Left hindlimb (tissue), 1 donor: ENCODE measurements at regions not wholly inside any gene's neighbourhood (a gene's known extent, or its start where the extent isn't known, plus 50 kb on each side); places are given as distances from the start of the nearest gene placed in this dataset.

Experiments
- DNase-seq: peaks from one replicate; pipeline ENCODE4 v3.0.0-alpha.2; 2018

DNA sequence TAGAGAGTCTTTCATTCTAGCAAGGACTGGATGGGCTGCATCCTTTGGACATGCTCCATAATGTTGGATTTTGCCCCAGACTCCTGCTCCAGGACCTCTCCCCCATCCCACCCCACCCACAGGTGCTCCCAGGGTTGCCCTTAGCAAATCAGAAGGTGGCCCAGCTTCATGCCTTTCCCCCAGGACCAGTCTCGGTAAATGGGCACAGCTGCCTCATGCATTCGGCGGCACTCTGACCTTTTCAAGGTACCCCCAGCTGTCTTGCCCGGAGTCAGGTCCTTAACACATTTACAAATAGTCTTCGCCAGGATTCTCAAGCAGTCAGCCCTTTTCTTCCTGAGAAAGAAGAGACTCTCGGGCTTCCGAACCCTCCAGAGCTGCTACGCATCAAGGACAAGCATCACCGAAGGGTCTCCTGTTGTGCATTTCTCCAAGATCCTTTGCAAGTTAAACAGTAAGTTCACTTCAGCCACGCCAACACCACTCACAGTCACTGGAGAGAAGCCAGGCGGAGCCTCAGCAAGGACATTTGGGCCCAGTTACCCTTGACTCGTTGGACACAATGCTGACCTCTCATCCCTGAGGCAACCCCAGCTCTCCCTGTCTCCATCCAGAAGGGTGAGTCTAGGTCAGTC is 287.8 kb downstream of the FAM43A start:
- DNase-seq = no peak

DNA sequence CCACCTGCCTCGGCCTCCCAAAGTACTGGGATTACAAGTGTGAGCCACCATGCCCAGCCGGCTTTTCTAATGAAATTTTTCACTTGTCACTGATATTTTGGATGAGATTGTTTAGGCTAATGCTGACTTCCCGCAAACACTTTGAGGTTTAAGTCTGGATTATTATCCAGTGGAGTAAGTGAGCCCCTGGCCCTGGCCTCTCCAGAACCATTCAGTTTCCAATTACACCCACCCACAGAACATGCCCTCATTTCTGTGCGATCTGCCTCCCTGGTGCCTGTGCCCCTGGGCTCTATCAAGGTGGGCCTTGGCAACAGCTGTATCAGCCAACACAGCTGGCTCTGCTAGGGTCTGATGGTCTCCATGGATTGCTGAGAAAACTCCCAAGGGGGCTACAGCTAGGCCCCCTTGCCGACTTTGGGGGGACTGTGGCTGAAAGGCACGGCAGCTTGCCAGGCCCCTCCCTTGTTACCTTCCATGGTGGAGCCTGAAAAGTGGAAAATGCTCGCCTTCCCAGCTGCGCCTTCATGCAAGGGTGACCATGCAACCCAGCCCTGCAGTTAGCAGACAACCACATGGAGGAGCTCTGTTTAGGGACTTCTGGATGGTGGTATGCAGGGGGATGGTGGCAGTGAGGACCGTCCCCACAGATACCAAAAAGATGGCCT is 288.9 kb downstream of the FAM43A start:
- no peak for DNase-seq

DNA sequence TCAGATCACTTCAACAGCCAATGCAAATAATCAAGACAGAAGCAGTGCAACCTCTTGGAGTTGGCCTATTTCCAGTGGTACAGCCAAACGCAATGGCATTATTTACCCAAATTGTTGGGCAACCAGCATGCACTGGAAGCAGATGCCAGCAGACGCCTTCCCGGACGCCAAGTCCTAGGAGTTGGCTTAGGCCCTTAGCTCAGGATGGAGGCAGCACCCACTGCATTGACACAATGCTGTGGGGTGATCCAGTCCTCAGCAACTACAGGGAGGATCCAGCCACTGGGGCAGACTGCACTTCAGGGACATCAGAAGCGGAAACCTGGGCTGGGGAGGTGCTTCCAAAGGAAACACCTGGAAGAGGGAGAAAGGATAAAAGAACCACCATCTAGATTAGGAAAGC is 290.4 kb downstream of the FAM43A start:
- no peak for DNase-seq

DNA sequence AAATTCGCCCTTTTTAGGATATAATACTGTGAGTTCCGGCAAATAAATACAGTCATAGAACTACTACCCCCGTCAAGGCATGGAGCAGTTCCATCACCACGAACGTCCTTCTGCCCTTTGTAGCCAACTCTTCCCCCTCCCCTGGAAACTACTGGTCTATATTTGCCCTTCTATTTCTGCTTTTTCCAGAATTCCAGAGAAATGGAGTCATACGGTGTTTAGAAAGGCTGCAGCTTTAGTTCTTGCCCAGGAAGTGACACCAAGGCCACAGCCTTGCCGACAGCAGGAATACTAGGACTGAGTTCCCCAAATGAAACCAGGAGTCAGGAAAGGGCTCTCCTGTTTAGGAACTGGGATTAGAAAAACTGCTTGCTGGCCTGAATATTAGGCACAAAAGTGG is 291.2 kb downstream of the FAM43A start:
- no peak for DNase-seq

DNA sequence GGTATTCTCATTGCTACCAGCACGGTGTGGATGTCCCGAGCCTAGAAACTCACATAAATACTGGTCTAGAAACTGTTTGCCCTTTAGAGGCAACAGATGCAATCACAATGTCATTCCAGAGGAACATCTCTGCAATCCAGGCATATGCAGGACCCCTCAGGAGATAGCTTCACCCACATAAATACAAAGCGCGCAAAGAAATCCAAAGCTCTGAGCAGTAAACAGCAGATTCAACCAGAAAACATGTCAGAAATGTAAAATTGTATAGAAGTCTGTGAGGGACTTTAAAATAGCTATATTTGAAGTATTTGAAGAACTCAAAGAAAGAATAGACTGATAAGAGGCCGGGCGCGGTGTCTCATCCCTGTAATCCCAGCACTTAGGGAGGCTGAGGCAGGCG is 291.7 kb downstream of the FAM43A start:
- DNase-seq = no peak

DNA sequence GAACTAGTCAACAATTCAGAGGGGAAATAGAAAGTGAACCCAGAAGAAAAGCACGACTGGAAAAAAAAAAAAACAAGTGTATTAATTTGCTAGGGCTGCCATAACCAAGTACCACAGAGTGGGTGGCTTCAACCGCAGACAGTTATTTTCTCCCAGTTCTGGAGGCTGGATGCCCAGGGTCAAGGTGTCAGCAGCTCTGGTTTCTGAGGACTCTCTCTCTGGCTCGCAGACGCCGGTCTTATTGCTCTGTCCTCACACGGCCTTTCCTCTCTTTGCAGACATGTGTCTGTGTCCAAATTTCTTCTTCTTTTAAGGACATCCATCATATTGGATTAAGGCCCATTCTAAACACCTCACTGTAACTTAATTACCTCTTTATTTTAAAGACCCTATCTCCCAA is 291.8 kb downstream of the XXYLT1 start:
- no peak for DNase-seq

- no peak for DNase-seq
Measured at GRCh38 chr3:194982472-194982871, 288.5 kb downstream of the XXYLT1 start.

GRCh38 chr3:194983121-194983520 is 287.8 kb downstream of the XXYLT1 start:
- no peak for DNase-seq

- no peak for DNase-seq
Measured at GRCh38 chr3:194983620-194984019, 287.3 kb downstream of the XXYLT1 start.

DNA sequence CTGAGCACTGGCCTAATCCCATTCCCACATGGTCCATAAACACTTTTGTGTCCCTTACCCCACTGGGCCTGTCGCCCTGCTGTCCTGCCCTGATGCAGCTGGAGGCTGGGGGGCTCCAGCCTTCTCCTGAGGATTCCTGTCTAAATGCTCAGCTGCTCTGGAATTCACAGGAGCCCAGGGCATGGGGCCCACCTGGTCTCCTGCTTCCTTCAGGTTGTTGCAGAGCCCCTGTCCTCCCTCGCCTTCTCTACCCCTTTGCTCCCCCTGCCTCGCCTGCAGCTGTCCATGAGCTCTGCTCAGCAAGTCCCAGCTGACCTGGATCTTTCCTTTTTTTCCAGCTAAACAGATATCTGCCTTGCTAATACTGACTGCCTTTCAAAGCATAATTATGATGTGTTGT is 286.9 kb downstream of the XXYLT1 start:
- DNase-seq = no peak

DNA sequence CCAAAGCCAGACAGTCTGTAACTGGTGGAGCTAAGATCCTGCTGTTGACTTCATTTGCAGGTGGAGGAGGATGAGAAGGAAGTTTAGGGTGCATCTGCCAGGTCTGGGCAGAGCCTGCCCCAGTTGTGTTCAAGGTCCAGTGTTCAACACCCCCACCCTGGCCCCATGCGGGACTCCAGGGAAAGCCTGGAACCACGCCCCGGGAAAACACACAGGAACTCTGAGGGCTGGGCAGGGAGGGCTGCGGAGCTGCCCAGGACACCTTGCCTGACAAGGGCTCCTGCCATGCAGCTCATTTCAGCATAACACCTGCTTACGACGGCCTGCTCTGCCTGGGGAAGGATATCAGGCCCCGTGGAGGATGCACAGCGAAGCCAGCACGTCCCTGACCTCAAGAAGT is 286.3 kb downstream of the XXYLT1 start:
- DNase-seq = no peak

DNA sequence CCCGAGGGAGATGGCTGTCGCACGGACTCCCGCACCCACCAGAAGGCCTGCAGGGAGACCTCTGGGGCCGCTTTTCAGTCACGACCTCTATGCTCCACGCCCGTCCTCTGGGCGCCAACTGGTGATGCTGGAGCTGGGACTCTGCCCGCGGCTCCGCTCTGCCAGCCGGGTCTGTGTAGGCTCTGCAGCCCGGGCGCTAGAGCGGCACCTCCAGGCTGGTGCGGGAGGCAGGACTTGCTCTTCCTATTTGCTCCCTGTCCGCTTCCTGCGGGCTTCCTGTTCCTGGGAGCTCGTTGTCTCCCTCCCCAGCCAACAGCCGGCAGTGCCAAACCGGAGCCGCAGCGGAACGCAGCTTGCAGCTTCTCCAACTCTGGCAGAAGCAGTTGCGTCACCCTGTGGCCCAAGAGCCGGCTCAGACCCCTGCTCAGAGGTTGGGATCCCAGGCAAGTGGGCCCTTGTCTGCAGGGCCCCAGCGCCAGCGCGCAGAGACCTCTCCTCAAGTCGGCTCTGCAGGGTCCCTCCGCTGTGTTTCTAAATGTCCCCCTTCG is 285.9 kb downstream of the XXYLT1 start:
- DNase-seq = peak; percentile 76

- DNase-seq = no peak
Measured at GRCh38 chr3:194986208-194987043, 284.5 kb downstream of the XXYLT1 start.

DNA sequence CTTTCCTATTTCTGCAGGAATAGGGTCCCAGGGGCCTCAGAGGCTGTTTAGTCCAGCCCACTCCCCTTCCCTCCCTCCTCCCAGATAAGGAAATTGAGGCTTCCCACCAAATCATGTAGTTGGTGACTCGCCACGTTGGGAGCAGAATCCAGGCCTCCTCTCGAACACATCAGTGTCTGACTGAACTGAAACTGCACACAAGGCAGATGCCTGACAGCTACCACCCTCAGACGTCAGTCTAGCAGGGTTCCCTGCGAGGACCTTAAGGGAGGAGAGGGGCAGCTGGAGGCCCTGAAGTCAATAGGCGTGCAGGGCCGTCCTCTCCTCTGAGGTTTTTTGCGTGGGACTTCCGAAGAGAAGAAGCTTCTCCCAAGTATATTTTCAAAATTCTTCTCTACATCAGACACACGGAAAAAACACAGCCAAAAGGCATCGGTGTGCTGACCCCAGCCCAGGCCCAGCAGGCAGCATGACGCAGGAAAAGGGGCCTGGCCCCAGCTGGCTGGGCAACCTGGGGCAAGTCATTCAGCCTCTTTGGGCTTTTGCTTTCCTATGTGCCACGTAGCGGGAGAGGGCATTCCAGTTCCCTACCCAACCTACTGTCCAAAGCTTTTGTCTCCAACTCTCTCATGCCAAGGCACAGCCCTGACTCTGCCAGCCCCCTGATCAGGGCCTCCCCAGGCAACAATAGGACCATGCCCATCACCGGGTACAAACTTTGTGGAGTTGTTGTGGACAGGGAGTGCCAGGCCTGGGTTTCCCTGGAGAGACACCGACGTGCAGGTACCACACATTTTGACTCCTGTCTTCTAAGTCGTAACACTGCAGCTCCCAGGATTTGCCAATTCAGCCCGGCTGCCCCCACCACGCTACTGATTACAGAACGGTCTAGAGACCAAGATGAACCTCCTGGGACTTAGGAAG is 283.1 kb downstream of the XXYLT1 start:
- DNase-seq = no peak

DNA sequence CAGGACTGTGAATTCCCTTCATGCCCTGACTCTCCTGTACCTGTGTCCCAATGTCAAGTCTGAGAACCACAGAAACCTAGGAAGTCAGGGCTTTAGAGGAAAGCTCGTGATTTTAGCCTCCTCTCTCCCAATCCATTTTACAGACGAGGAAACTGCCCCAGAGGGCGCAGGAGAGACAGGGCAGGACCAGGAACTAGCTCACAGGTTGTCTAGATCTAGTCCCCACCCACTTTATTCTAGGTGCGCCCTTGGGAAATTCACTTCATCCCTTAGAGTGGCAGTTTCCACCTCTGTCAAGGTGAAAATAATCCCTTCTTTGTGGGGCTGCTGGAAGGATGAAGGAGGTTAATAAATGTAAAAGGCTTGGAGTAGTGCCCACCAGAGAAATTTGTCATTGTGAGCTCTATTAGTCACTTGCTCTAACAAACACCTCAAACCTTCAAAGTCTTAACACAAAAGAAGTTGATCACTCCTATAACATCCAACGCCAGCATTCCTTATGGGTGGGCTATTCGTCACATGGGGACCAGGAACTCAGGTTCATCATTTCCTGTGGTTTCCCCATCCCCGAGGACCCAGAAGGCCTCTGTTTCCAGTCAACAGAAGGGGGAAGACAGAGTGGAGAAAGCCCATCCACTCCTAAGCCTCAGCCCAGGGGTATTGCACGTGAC is 282.3 kb downstream of the XXYLT1 start:
- DNase-seq = no peak

DNA sequence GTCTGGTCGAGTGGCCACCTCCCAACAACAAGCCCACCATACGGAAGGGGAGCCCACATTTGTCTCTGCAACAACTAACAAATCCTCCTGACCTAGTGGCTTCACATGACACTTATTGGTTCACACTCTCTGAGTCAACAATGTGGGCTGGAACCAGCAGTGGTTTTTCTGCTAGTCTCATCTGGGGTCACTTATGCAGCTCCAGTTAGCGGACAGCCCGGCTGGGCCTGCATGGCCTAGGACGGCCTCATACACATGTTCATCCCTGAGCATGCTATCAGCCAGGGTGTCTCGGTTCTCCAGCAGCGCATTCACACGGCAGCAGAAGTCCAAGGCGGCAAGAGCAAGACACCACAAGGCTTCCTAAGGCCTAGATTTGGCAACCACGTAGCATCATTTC is 281.7 kb downstream of the XXYLT1 start:
- DNase-seq = no peak

GRCh38 chr3:194990454-194991337 is 280.3 kb downstream of the XXYLT1 start:
- DNase-seq = no peak

DNA sequence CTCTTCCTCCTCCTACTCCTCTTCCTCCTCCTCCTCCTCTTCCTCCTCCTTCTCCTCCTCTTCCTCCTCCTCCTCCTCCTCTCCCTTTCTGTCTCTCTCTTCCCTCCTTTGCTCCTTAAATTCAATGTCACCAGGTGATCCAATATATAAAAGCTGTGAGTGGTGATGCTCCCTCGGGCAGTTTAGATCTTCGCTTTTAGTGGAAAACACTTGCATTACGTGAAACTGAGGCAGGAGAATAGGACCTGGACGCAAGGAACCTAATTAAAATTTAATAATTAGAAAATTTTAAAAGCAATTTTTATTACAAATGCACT is 279.7 kb downstream of the XXYLT1 start:
- no peak for DNase-seq

GRCh38 chr3:194993896-194994295 is 277.1 kb downstream of the XXYLT1 start:
- no peak for DNase-seq

DNA sequence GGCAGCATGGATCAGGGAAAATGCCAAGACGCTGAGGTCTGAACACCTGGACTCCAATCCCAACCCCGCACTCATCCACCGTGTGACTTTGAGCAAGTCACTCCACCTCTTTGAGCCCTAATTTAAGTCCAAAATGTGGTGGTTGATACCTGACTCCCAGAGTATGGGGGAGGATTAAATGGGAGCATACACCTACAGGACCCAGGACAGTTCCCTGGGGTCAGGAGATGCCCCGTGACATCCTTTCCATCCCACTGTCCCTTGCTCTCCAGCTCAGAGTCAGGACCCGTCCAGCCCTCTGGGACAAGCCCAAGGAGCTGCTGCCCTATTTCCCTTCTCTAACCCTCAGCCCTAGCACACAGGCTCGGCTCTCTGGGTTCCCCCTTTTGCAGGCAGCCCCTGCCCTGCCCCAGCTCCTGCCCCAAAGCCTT is 276.4 kb downstream of the XXYLT1 start:
- no peak for DNase-seq

GRCh38 chr3:194995334-194995733 is 275.6 kb downstream of the XXYLT1 start:
- no peak for DNase-seq
